Activated CD4-positive, alpha-beta T cell treated with anti-CD3 and anti-CD28 coated beads for 36 hours (primary cell): ENCODE measurements at regions not wholly inside any gene's neighbourhood (a gene's known extent, or its start where the extent isn't known, plus 50 kb on each side); places are given as distances from the start of the nearest gene placed in this dataset.

Experiments
- ATAC-seq: fragments of 200-7000 bp; cut with Tn5 transposase; one replicate; pipeline ENCODE4 v1.10.0; 2021; ENCODE audit warnings: mild to moderate bottlenecking, moderate library complexity
- CTCF ChIA-PET: fragments of 350-600 bp; sonication (Branson Sonifier 250); formaldehyde crosslinking; loops from one replicate; lab custom pipeline; 2021; ENCODE audit warnings: antibody characterized with exemption; lab: Charles Lee
- POLR2A ChIA-PET: fragments of 350-600 bp; sonication (Branson Sonifier 250); formaldehyde crosslinking; loops from one replicate; lab custom pipeline; 2021; ENCODE audit warnings: antibody characterized with exemption, inconsistent platforms; lab: Charles Lee
- DNase-seq: peaks from one replicate; pipeline ENCODE4 v3.0.0-alpha.2; 2020
- H3K27ac Mint-ChIP-seq: one replicate; pipeline ENCODE4 v1.8.0; 2021; ENCODE audit warnings: mixed read lengths
- H3K27me3 Mint-ChIP-seq: one replicate; pipeline ENCODE4 v1.8.0; 2021; ENCODE audit warnings: mixed read lengths
- H3K36me3 Mint-ChIP-seq: one replicate; pipeline ENCODE4 v1.8.0; 2021; ENCODE audit warnings: low read depth, mixed read lengths
- H3K4me1 Mint-ChIP-seq: one replicate; pipeline ENCODE4 v1.8.0; 2021; ENCODE audit warnings: mixed read lengths
- H3K4me3 Mint-ChIP-seq: one replicate; pipeline ENCODE4 v1.8.0; 2021; ENCODE audit warnings: mild to moderate bottlenecking, moderate library complexity, mixed read lengths
- H3K9me3 Mint-ChIP-seq: one replicate; pipeline ENCODE4 v1.8.0; 2021; ENCODE audit warnings: low read depth, mixed read lengths
- intact Hi-C, 2 experiments: fragments of 100-400 bp; cut with DNase I in 1 of 2; cut with micrococcal nuclease in 1 of 2; formaldehyde crosslinking; loops; one replicate each; pipeline versions ENCODE4 v1.14.2 to v1.15.1; 2022 to 2024; cut with DNase I, micrococcal nuclease

DNA sequence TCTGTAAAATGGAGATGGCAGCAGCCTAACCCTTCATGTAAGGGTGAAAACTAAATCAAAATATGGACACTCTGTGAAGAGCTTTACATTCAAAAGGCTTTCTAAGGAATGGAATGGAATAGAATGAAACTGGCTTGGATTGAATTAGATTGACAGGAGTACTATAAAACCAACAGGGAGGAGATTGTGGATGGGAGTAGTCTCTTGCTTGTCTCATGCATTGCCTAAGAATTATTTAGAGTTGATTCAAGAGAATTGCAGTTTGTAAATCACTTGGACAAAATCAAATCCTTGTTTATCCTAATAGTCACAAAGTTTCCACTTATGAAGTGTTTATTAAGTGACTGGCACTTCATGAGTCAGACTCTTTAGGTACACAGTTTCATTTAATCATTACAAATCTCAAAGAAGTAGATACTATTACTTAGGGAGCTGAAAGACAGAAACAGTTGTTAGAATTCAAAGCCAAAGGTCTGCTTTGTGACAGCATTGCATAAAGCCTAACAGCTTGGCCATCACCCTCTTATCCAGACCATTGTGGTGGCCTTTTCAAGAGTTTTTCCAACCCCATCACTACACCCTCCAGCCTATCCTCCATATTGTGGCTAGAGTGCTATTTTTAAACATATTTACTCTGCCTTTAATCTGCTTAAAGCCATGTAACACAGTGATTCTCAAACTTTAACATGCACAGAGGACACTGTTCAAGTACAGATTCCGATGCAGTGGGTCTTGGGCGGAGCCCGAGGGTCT, 91.9 kb upstream of the GHITM start:
- no peak overlapping the region for H3K27ac Mint-ChIP-seq
- ChIA-PET POLR2A (no interaction called here), CTCF (no interaction called here)
- ATAC-seq (no peak), DNase-seq (no peak)
- peaks cover 6% of the 10 kb centered on the region for H3K9me3 Mint-ChIP-seq
- H3K27me3 Mint-ChIP-seq: peaks cover 11% of the 10 kb centered on the region
- intact Hi-C loops: no loop called here
- no peaks in the 10 kb centered on the region for H3K4me1 Mint-ChIP-seq
- H3K4me3 Mint-ChIP-seq: no peak overlapping the region
- H3K36me3 Mint-ChIP-seq: no peaks in the 10 kb centered on the region

DNA sequence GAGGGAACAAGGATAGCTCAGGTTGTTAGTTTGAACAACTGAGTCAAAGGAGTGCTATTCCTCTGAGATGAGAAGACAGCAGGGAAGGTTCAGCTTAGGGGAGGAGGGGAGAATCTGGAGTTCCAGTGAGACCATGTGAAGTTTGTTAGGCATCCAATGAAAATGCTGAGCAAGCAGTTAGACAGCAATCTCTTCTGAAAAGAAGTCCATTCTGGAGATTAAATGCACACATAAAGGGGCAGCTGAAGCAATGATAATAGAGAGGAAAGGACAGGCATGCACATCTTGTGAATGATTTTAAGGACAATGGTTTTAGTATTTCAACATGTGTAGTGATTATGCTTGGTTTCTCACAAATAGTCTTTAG, 89.7 kb upstream of the GHITM start:
- Mint-ChIP-seq H3K9me3 (peaks cover 6% of the 10 kb centered on the region), H3K27me3 (peaks cover 13% of the 10 kb centered on the region), H3K4me3 (no peak overlapping the region), H3K36me3 (no peaks in the 10 kb centered on the region), H3K4me1 (no peaks in the 10 kb centered on the region), H3K27ac (no peak overlapping the region)
- POLR2A ChIA-PET: interaction anchor here (0.6 kb wide), 1 partner anchor 13 kb away, joined by 3 read pairs; no protein-coding TSS in a partner anchor
- DNase-seq (no peak), ATAC-seq (no peak)
- intact Hi-C loops: no loop called here
- CTCF ChIA-PET: interaction anchor here (0.6 to 0.8 kb wide), 2 partner anchors 9 to 17 kb away, joined by 3 to 6 read pairs; no protein-coding TSS in a partner anchor

DNA sequence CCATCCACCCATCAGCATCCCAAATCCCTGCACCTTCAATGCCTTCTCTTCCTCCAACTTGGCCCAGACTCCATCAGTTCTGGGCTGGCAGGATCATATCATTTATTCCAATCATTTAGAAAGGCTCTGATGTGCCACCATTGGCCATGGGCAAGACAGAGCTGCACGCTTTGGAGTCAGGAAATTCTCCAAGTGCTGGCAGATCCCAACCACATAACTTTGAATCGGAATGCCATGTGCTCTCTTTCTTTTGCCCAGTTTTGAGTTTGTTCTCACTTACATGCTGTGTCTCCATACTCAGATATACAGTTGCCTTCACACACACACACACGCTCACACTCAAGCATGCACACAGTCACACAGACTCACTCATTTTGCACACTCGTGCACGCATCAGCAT, 85.7 kb upstream of the GHITM start:
- Mint-ChIP-seq H3K4me1 (no peaks in the 10 kb centered on the region), H3K9me3 (peaks cover 4% of the 10 kb centered on the region), H3K36me3 (no peaks in the 10 kb centered on the region), H3K27me3 (peaks cover 9% of the 10 kb centered on the region), H3K27ac (no peak overlapping the region), H3K4me3 (no peak overlapping the region)
- no peak for DNase-seq
- CTCF ChIA-PET: no interaction called here
- intact Hi-C loops: no loop called here
- no peak for ATAC-seq
- POLR2A ChIA-PET: no interaction called here

DNA sequence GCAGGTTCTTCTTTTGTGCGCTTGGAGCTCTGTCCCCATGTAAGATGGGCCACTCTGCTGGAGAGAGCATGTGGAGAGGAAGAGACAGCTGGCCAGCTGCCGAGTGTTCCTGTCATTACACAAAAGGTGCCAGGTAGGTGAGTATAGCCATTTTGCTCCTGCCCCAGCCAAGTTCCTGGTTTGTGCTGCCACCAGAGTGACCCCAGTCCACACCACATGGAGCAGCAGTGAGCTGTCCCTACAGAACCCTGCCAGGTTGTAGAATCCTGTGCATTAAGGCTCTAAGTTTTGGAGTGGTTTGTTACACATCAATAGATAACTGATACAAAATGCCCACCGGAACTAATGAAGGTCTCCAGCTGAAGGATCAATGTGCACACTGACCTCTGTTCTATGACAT, 84.6 kb upstream of the GHITM start:
- DNase-seq (no peak), ATAC-seq (no peak)
- CTCF ChIA-PET: no interaction called here
- intact Hi-C loops: loop anchor here in 1 of 2 experiments (5.0 kb wide), 1 partner anchor 153 kb away; no protein-coding TSS in a partner anchor
- Mint-ChIP-seq H3K27ac (no peak overlapping the region), H3K9me3 (no peaks in the 10 kb centered on the region), H3K4me3 (no peak overlapping the region), H3K4me1 (no peaks in the 10 kb centered on the region), H3K36me3 (no peaks in the 10 kb centered on the region), H3K27me3 (peaks cover 4% of the 10 kb centered on the region)
- POLR2A ChIA-PET: no interaction called here

DNA sequence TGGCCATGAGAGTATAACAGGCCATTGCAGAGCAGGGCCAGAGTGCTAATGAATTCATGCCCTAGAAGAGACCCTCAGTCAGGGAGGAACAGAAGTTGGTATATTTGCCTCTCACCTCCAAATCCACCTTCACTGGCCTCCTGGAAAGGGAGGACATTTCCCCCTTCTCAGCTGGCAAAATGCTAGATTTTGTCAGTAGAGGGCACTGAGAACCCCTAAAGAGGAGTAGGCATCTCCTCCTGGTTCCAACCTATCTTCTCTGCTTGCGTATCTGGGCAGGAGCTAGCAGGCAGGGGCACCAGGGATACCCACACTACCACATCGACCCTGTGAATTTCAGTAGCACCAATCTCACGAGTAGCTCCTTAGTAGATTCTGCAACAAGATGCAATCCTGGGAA, 79.8 kb upstream of the GHITM start:
- intact Hi-C loops: loop anchor here in 1 of 2 experiments (5.0 kb wide), 1 partner anchor 148 kb away; no protein-coding TSS in a partner anchor
- no peaks in the 10 kb centered on the region for H3K36me3 Mint-ChIP-seq
- peaks cover 10% of the 10 kb centered on the region for H3K27me3 Mint-ChIP-seq
- H3K27ac Mint-ChIP-seq: no peak overlapping the region
- CTCF ChIA-PET: interaction anchor here (1.1 to 1.7 kb wide), 2 partner anchors 10 to 147 kb away, joined by 3 to 4 read pairs; no protein-coding TSS in a partner anchor
- DNase-seq: no peak
- H3K4me1 Mint-ChIP-seq: no peaks in the 10 kb centered on the region
- POLR2A ChIA-PET: no interaction called here
- H3K4me3 Mint-ChIP-seq: no peak overlapping the region
- ATAC-seq: no peak
- H3K9me3 Mint-ChIP-seq: no peaks in the 10 kb centered on the region

DNA sequence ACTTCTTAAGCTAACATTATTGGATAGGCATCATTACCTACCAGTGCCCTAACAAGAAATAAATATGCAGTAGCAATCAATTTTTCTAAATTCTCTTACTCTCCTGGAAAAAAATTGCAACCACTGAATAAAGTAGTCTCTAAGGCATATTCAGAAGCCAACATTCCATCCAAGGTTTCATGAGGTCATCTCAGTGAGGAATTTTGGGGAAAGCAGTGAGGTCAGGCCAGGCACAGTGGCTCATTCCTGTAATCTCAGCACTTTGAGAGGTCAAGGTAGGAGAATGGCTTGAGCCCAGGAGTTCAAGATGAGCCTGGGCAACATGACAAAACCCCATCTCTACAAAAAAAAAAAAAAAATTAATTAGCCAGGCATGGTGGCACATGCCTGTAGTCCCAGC, 75.9 kb upstream of the GHITM start:
- ChIA-PET CTCF (no interaction called here), POLR2A (no interaction called here)
- Mint-ChIP-seq H3K36me3 (no peaks in the 10 kb centered on the region), H3K27ac (no peak overlapping the region), H3K27me3 (peaks cover 16% of the 10 kb centered on the region), H3K4me3 (no peak overlapping the region), H3K4me1 (no peaks in the 10 kb centered on the region), H3K9me3 (no peaks in the 10 kb centered on the region)
- intact Hi-C loops: no loop called here
- ATAC-seq (no peak), DNase-seq (no peak)

DNA sequence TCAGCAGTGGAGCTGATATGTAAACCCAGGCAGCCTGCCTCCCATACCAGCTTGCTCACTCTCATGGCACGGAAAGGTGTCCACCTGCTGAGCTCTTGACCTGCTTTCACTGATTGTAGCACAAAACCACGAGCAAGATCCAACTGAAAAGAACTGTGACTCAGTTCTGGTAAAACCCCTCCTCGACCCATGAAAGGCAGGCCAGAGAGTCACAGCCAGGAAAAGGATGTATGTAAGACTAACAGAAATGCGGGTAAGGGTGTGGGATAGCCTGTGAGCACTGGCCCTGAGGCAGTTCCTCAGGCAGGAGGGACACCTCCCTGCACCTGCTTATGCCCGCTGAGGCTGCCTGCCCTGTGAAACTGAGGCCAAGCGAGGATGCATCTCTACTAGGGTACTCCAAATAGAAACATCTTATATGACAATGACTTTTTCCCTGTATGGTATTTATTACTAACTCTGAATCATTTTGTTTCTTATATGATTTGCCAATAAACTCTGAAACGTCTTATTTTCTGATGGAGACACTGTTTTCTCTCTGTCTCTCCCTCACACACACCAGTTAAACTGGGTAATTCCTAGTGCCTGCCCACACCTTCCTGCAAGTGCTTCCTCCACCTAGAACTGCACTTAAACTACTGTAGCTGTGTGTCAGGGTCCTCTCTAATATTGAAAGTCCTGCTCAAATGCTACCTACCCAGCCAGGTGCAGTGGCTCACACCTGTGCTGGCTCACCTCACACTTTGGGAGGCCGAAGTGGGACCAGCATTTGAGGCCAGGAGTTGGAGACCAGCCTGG, 73.3 kb upstream of the GHITM start:
- peaks cover 15% of the 10 kb centered on the region for H3K27me3 Mint-ChIP-seq
- H3K27ac Mint-ChIP-seq: no peak overlapping the region
- DNase-seq (no peak), ATAC-seq (no peak)
- intact Hi-C loops: no loop called here
- peaks cover 3% of the 10 kb centered on the region for H3K9me3 Mint-ChIP-seq
- POLR2A ChIA-PET: no interaction called here
- CTCF ChIA-PET: interaction anchor here (0.7 to 0.8 kb wide), 2 partner anchors 16 to 297 kb away, joined by 4 to 6 read pairs; no protein-coding TSS in a partner anchor
- H3K4me3 Mint-ChIP-seq: no peak overlapping the region
- H3K36me3 Mint-ChIP-seq: no peaks in the 10 kb centered on the region
- H3K4me1 Mint-ChIP-seq: no peaks in the 10 kb centered on the region

DNA sequence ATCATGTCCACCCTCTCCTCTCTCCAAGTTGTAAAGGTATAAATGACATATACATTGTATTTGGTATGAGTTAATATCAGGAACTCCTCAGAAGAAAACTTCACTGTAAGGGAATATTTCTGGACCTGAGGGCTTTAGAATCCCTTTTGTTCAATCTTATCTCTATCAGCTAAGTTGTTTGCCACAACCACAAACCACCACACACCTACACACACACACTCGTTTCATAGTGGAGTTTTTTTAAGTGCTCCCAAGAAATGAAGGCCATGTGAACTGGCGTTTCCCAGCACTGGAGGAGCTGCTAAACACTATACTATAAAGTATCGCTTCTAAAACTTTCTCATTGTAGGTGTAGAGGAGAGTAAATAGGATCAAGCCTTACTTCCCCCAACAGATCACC, 64.8 kb upstream of the GHITM start:
- DNase-seq: no peak
- peaks cover 12% of the 10 kb centered on the region for H3K27me3 Mint-ChIP-seq
- H3K9me3 Mint-ChIP-seq: peaks cover 3% of the 10 kb centered on the region
- H3K36me3 Mint-ChIP-seq: no peaks in the 10 kb centered on the region
- H3K4me3 Mint-ChIP-seq: no peak overlapping the region
- ChIA-PET POLR2A (no interaction called here), CTCF (no interaction called here)
- ATAC-seq: no peak
- no peaks in the 10 kb centered on the region for H3K4me1 Mint-ChIP-seq
- no peak overlapping the region for H3K27ac Mint-ChIP-seq
- intact Hi-C loops: no loop called here

DNA sequence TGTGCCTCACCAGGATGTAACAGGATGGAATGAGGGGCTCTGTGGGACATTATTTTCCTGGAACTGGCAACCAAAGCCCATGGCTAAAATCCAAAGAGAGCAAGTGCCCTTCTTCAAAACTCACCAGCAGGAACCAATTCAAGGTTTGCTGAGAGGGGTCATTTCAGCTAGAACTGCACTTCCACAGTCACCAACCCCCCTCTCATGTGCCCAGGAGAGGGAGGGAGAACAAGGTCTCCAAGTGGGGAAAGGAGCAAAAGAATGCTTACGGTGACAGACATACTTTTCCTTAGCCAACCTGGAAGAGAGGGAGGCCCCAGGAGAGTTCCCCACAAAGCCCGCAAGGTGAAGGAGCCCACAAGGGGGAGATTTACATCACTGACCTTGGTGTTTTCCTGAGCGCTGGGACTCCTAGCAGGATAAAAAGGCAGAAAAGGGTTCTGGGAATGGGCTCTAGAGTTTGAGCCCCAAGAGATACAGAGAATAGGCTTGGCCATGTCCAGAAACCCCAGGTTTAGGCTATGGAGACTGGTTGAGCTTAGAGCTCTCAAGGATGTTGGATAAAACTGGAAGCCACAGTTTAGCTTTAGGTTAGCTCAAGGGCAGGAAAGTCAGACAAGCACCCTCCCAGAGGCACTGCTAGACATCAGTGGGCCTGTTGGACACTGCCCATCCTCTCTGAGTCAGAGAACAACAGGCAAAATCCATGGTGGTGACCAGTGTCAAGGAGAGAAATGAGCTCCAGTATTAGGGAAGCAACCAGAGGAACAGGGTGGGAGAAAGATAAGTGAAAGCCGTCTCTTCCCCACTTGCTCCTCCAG, 63.9 kb upstream of the GHITM start:
- intact Hi-C loops: no loop called here
- Mint-ChIP-seq H3K4me3 (no peak overlapping the region), H3K9me3 (no peaks in the 10 kb centered on the region), H3K4me1 (no peaks in the 10 kb centered on the region), H3K27me3 (peaks cover 10% of the 10 kb centered on the region), H3K36me3 (no peaks in the 10 kb centered on the region), H3K27ac (no peak overlapping the region)
- ChIA-PET POLR2A (no interaction called here), CTCF (no interaction called here)
- no peak for ATAC-seq
- DNase-seq: no peak

DNA sequence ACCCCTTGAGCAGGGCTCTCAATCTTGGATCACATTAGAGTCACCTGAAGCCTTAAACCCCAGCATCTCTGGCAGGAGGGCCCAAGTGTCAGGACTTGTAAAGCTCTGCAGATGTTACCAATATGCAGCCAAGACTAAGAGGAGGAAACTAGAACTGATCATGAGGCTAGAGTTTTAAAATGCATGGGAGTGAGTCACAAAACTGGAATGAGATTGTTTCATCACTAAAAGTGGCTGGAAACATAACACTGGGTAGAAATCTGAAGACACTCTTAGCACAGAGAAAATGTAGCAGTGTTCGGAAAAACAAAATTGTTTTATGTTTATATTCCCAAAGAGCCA, 63.3 kb upstream of the GHITM start:
- intact Hi-C loops: no loop called here
- Mint-ChIP-seq H3K9me3 (no peaks in the 10 kb centered on the region), H3K4me1 (no peaks in the 10 kb centered on the region)

DNA sequence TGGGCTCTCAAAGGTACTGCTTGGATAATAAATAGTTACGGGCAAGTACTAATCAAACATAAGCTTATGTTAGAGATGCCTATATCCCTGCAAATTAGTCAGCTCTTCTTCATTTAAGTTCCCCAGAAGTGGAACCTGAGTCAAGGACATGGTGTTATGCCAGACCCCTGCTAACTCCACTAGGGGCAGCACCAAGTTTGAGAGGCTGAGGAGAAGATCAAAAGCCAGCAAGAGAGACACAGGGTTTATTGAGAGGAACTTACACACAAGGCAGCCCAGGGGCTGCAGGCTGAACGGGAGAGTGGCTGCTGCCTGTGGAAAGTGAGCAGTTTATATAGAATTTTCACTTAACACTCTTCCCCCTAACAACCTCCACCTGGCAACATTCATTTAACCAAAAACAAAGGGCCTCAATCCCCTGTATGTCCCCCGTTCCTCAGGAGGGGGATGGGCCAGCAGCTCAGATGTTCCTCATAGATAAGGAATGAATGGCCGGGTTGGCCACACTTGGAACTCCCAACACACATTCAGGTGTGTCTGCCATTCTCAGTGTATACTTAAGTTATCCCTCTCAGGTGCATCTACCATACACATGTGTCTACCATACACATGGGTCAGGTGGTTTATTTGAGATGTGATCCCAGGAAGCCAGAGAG, 62.6 kb upstream of the GHITM start:
- peaks cover 10% of the 10 kb centered on the region for H3K27me3 Mint-ChIP-seq
- no peaks in the 10 kb centered on the region for H3K36me3 Mint-ChIP-seq
- H3K4me1 Mint-ChIP-seq: no peaks in the 10 kb centered on the region
- H3K4me3 Mint-ChIP-seq: no peak overlapping the region
- ChIA-PET CTCF (interaction anchor here (0.6 kb wide), 1 partner anchor 88 kb away, joined by 3 read pairs; no protein-coding TSS in a partner anchor), POLR2A (no interaction called here)
- no peak overlapping the region for H3K27ac Mint-ChIP-seq
- DNase-seq (peak; percentile 13), ATAC-seq (peak; percentile 63)
- intact Hi-C loops: no loop called here
- no peaks in the 10 kb centered on the region for H3K9me3 Mint-ChIP-seq

More for the DNA sequence above, 63.3 kb upstream of the GHITM start:
- Mint-ChIP-seq H3K27ac (no peak overlapping the region), H3K4me3 (no peak overlapping the region), H3K27me3 (peaks cover 10% of the 10 kb centered on the region), H3K36me3 (no peaks in the 10 kb centered on the region)
- ChIA-PET CTCF (interaction anchor here (0.6 kb wide), 1 partner anchor 88 kb away, joined by 3 read pairs; no protein-coding TSS in a partner anchor), POLR2A (no interaction called here)
- no peak for ATAC-seq
- DNase-seq: no peak
